ENCODE measurements at regions not wholly inside any gene's neighbourhood (a gene's known extent, or its start where the extent isn't known, plus 50 kb on each side); places are given as distances from the start of the nearest gene placed in this dataset.

DNA sequence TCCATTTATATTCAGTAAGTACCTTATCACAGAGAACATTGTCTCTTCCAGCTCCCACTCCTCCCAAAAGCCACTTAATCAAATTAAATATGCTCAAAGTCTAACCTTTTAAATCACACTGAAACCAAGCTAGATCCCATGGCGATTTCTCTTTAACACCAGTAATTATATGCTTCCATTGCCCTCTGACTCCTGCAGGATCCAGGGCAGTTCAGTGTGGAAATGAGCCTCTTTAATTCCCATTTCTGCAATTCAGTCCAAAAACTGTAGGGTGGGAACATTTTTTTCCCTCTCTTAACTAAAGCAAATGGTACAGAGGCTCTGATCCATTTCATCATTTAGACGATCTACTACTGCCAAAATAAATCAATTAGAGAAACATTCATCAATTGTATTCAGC lies 872.3 kb upstream of the PHF14 start:
- Histone ChIP-seq H2BK120ac (ENCODE audit: low read depth, low read length, poor library complexity, severe bottlenecking) (no peak overlapping the region), H3K23ac (ENCODE audit: insufficient read length, low read depth, low read length) (no peak overlapping the region), H3K27ac (ENCODE audit: insufficient read length, low read depth, low read length) (no peak overlapping the region), H2BK12ac (ENCODE audit: insufficient read length, low read depth, low read length) (no peak overlapping the region), H4K8ac (replicated peaks; ENCODE audit: insufficient read length, low read depth, low read length) (no peak overlapping the region), H3K27me3 (ENCODE audit: insufficient read depth, low read length) (no peaks in the 10 kb centered on the region), H2BK5ac (ENCODE audit: insufficient read length, low read length) (no peak overlapping the region), H3K4ac (ENCODE audit: low read depth, low read length) (no peak overlapping the region), H3K4me1 (ENCODE audit: insufficient read depth, low read length) (no peaks in the 10 kb centered on the region), H2BK20ac (ENCODE audit: low read depth, low read length, poor library complexity, severe bottlenecking) (no peak overlapping the region), H4K20me1 (ENCODE audit: control insufficient read depth, insufficient read depth, insufficient read length) (no peaks in the 10 kb centered on the region), H3K56ac (ENCODE audit: insufficient read length, low read depth, low read length) (no peak overlapping the region), H3K14ac (ENCODE audit: insufficient read depth, low read length) (no peak overlapping the region), H3T11ph (ENCODE audit: low read length) (no peak overlapping the region), H2AK5ac (ENCODE audit: insufficient read length, low read length) (no peak overlapping the region), H3K18ac (ENCODE audit: insufficient read length, low read depth, low read length) (no peak overlapping the region), H3K9ac (ENCODE audit: extremely low read depth, insufficient read length, low read length) (no peak overlapping the region), H3K79me1 (ENCODE audit: insufficient read depth, low read depth, low read length, poor library complexity, severe bottlenecking) (no peaks in the 10 kb centered on the region), H4K91ac (ENCODE audit: insufficient read length, low read depth, low read length) (no peak overlapping the region), H2BK15ac (ENCODE audit: low read depth, low read length) (no peak overlapping the region), H2AFZ (ENCODE audit: low read length) (no peak overlapping the region), H3K9me3 (ENCODE audit: control insufficient read depth, low read depth, low read length) (no peaks in the 10 kb centered on the region), H3K23me2 (ENCODE audit: insufficient read length, low read depth, low read length, poor library complexity, severe bottlenecking) (no peaks in the 10 kb centered on the region), H3K4me2 (ENCODE audit: insufficient read depth, insufficient read length, low read length) (no peak overlapping the region), H3K79me2 (ENCODE audit: insufficient read depth, low read length) (no peaks in the 10 kb centered on the region), H4K5ac (ENCODE audit: insufficient read length, low read depth, low read length) (no peak overlapping the region)
- no CpG with 5 or more reads among the region's 2 CpGs for WGBS (ENCODE audit: extremely low coverage, insufficient read length, low lambda C conversion rate)
- Mint-ChIP-seq H3K9me3 (no peaks in the 10 kb centered on the region), H3K27me3 (ENCODE audit: low read depth) (no peaks in the 10 kb centered on the region; the same call in 1 of the 2 replicates), H3K27ac (no peak overlapping the region; a peak in 1 of 7 replicates), H3K4me3 (no peak overlapping the region), H3K36me3 (ENCODE audit: insufficient read depth in 1 of 3, low read depth in 3 of 3) (no peaks in the 10 kb centered on the region), H3K4me1 (no peaks in the 10 kb centered on the region; a peak in 1 of 4 replicates)
- TF ChIP-seq, protein P1, sequence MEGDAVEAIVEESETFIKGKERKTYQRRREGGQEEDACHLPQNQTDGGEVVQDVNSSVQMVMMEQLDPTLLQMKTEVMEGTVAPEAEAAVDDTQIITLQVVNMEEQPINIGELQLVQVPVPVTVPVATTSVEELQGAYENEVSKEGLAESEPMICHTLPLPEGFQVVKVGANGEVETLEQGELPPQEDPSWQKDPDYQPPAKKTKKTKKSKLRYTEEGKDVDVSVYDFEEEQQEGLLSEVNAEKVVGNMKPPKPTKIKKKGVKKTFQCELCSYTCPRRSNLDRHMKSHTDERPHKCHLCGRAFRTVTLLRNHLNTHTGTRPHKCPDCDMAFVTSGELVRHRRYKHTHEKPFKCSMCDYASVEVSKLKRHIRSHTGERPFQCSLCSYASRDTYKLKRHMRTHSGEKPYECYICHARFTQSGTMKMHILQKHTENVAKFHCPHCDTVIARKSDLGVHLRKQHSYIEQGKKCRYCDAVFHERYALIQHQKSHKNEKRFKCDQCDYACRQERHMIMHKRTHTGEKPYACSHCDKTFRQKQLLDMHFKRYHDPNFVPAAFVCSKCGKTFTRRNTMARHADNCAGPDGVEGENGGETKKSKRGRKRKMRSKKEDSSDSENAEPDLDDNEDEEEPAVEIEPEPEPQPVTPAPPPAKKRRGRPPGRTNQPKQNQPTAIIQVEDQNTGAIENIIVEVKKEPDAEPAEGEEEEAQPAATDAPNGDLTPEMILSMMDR (conservative IDR thresholded peaks at IDR 0.05), result no peak
- DNase-seq, result no peak

All from H9 (cell line).